Adrenal gland (tissue), 5 donors: ENCODE measurements at regions not wholly inside any gene's neighbourhood (a gene's known extent, or its start where the extent isn't known, plus 50 kb on each side); places are given as distances from the start of the nearest gene placed in this dataset.
"Not testable (repeated sequence)": the region's sequence is repeated elsewhere in the genome, so short reads cannot be mapped to it uniquely, and the experiment has no call there.

Experiments
- CTCF ChIP-seq, 6 experiments: fragments of 450-650 bp in 4 of 6; fragments of 200-600 bp in 2 of 6; sonication (generic) in 1 of 6; IDR thresholded peaks; 1 replicate in 5 of 6; 2 replicates in 1 of 6; pipeline versions ENCODE4 v1.5.1 to v1.8.0; 2016 to 2021; ENCODE audit warnings: antibody characterized with exemption in 6 of 6, mild to moderate bottlenecking in 2 of 6, moderate library complexity in 1 of 6
- POLR2A ChIP-seq, 2 donors: fragments of 450-650 bp; IDR thresholded peaks; one replicate each; pipeline ENCODE4 v1.6.1; 2017; ENCODE audit warnings: antibody characterized with exemption in 2 of 2, mild to moderate bottlenecking in 2 of 2, moderate library complexity in 1 of 2
- donor health status: DM: no; HTN: no; CAD: no.

GRCh38 chr13:58385336-58385735, 753.8 kb downstream of the PCDH17 start:
- TF ChIP-seq CTCF, POLR2A (IDR thresholded peaks at IDR 0.05): not testable (repeated sequence)
